TTC549 (cell line): ENCODE measurements at regions not wholly inside any gene's neighbourhood (a gene's known extent, or its start where the extent isn't known, plus 50 kb on each side); places are given as distances from the start of the nearest gene placed in this dataset.

Experiments used
- FAIRE-seq: peaks from 2 replicates; lab custom pipeline; 2012; peaks lifted over from hg19 to GRCh38; lab: Jason Lieb, UNC

DNA sequence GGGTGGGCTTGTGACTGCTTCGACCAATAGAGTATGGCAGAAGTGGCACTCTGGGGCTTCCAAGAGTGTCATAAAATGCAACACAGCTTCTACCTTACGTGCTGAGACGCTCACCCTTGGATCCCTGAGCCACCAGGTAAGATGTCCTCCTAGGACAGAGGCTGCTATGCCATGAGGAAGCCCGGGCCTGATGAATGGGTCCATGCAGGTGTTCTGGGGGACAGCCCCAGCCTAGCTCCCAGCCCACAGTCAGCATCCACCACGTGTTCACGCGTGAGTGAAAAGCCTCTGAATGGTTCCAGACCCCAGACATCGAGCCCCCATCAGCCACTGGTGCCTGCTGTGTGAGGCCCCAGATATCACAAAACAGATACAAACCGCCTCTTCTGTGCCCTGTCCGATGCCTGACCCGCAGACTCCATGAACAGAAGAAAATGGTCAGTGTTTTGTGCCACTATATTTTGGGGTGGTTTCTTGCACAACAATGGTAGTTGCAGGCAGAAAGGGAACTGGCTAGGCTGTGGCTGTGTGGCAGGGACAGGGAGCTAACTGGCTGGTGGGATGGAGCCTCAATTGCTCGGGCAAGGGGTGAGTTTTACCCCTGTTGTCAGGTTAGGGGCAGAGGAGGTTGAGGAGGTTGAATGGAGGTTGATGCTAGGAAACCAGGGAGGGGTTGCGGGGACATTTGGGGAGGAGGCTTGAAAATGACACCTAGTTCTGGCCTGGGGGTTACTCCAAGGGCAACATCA lies 92.2 kb downstream of the LINGO1 start:
- no peak for FAIRE-seq

DNA sequence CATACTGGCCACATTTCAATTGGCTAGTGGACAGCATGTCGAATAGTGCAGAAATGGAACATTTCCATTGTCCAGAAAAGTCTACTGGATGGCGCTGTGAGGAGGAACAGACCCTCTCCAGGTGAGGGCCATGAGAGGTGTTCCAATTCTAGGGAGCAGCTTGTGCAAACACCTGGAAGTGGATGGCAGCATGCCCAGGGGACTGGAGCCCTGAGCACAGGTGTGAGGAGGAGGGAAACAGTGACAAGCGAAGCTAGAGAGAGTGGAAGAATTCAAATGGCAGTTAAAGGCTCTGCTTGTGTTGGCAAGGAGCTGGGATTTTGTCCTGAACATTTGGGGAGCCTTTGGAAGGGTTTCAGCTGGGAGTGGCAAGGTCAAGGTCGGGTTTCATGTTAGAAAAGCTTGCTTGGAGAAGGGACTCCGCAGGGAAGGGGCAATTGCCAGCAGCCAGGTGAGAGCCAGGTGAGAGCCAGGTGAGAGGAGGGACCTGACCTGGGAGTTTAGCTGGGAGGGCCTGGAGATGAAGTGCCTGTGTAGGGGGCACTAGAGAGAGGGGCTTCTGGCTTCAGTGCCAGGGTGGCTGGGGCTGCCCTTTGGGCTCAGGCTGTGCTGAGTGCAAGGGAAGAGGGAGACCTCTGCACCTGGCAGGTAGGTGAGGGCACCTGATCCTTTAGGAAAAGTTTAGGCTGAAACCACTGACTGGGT lies 93.8 kb downstream of the LINGO1 start:
- FAIRE-seq = no peak

DNA sequence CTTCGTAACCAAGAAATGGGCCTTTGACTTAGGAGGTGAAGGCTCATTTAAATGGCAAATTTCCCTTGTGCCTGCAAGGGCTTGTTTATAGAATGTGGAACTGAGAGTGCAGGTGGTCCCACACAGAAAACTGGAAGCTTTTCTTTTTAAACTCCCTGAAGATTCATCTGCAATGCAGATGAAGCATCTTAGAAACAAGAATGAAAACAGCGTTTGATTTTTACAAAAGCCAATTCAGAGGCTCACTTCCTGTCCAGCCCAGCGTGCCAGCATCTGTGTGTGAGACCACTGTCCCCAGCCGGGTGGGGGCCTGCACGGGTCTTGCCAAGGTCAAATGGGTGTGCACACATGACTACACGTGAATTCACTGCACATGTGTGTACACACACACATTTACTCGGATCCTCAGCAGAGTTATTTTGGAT lies 94.7 kb downstream of the LINGO1 start:
- FAIRE-seq = no peak

DNA sequence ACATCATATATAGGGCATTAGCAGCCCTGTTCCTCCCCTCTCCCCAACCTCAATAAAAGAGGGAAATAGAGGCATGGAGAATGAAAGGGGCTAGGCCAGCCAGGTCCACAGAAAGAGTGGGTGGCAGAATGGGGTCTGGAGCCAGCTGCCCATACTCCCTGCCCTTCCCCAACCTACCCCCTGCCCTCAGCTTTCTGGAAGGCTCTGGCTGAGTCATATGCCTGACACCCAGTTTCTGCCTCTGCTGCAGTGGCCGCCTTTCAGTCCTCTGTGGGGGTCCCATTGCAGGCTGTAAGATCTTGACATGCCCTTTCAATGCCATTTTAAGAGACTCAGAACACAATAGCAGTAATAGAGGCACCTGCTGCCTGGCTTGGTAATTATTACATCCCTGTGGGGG lies 95.7 kb downstream of the LINGO1 start:
- FAIRE-seq = no peak

DNA sequence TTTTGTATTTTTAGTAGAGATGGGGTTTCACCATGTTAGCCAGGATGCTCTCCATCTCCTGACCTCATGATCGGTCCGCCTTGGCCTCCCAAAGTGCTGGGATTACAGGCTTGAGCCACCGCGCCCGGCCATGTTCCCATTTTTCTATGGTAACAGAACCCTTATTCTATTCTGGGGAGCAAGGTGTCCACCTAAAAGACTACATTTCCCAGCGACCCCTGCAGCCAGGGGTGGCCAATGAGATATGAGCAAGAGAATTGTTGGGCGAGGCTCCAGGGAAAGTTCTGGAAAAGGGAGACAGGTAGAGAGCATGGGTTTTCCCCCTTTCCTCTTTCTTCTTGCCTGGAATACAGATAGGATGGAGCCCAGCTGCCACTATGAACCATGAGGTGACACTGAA lies 96.9 kb downstream of the LINGO1 start:
- no peak for FAIRE-seq
